Sigmoid colon (tissue), 4 donors: ENCODE measurements at regions not wholly inside any gene's neighbourhood (a gene's known extent, or its start where the extent isn't known, plus 50 kb on each side); places are given as distances from the start of the nearest gene placed in this dataset.

Experiments
- CTCF ChIP-seq, 4 experiments: fragments of 450-650 bp in 3 of 4; fragments of 200-600 bp in 1 of 4; IDR thresholded peaks; one replicate each; pipeline ENCODE4 v1.5.1; 2016 to 2019; ENCODE audit warnings: antibody characterized with exemption in 4 of 4, mild to moderate bottlenecking in 3 of 4, moderate library complexity in 2 of 4
- EP300 ChIP-seq, 4 donors: sonication (generic); formaldehyde crosslinking; IDR thresholded peaks; one replicate each; pipeline ENCODE4 v1.6.1; 2017; ENCODE audit warnings: antibody characterized with exemption in 4 of 4
- POLR2A ChIP-seq, 2 donors: fragments of 450-650 bp; IDR thresholded peaks; one replicate each; pipeline ENCODE4 v1.6.1; 2016; ENCODE audit warnings: antibody characterized with exemption in 2 of 2, mild to moderate bottlenecking in 2 of 2, moderate library complexity in 2 of 2

- TF ChIP-seq EP300 (IDR thresholded peaks at IDR 0.05), result no peak
- TF ChIP-seq CTCF (IDR thresholded peaks at IDR 0.05), result no peak
- TF ChIP-seq POLR2A (IDR thresholded peaks at IDR 0.05), result no peak
Measured at GRCh38 chr16:85556456-85557082, 56.6 kb upstream of the GSE1 start.
